IPS-20b (cell line): ENCODE measurements at regions not wholly inside any gene's neighbourhood (a gene's known extent, or its start where the extent isn't known, plus 50 kb on each side); places are given as distances from the start of the nearest gene placed in this dataset.

Experiments used
- H3K27ac ChIP-seq: one replicate; pipeline ENCODE4 v1.5.1; 2013; ENCODE audit warnings: low read length
- H3K27me3 ChIP-seq: 2 replicates; pipeline ENCODE4 v1.6.1; 2013; ENCODE audit warnings: mild to moderate bottlenecking, low read length, inconsistent platforms; ENCODE audit not compliant: insufficient read depth
- H3K36me3 ChIP-seq: 2 replicates; pipeline ENCODE4 v1.6.1; 2013; ENCODE audit warnings: low read depth, mild to moderate bottlenecking, inconsistent platforms, low read length, moderate library complexity; ENCODE audit not compliant: insufficient read depth
- H3K4me1 ChIP-seq: 2 replicates; pipeline ENCODE4 v1.6.1; 2013; ENCODE audit warnings: mild to moderate bottlenecking, control low read depth, inconsistent platforms, low read length, moderate library complexity; ENCODE audit not compliant: insufficient read depth
- H3K4me3 ChIP-seq: 2 replicates; pipeline ENCODE4 v1.5.1; 2013; ENCODE audit warnings: mild to moderate bottlenecking, low read length, inconsistent platforms
- H3K9ac ChIP-seq: 2 replicates; pipeline ENCODE4 v1.6.1; 2013; ENCODE audit warnings: low read depth, mild to moderate bottlenecking, inconsistent platforms, low read length, moderate library complexity
- H3K9me3 ChIP-seq: 2 replicates; pipeline ENCODE4 v1.6.1; 2013; ENCODE audit warnings: mild to moderate bottlenecking, low read depth, low read length, inconsistent platforms; ENCODE audit not compliant: insufficient read depth

DNA sequence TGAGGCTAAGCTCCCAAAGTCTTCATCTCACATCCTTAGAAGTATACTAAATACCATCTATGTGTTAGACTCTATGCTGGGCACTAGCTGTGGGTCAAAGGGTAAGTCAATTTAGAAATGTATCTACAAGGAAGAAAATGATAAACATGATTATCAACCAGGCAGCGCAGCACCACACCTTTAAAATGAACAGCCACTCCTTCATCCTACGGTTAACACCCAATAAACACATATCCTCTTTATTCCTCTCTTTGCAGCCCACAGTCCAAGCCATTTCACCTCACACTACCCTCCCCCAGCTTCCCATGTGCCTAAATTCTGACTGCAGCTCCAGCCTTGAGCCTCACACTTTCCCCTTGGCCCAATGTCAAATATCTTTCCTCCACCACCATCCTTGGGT is 362.6 kb downstream of the FGFR2 start:
- Histone ChIP-seq H3K4me1 (no peaks in the 10 kb centered on the region), H3K27ac (no peak overlapping the region), H3K27me3 (no peaks in the 10 kb centered on the region), H3K36me3 (no peaks in the 10 kb centered on the region), H3K9me3 (peaks cover 8% of the 10 kb centered on the region; the same call in 1 of the 2 replicates), H3K4me3 (no peak overlapping the region), H3K9ac (no peak overlapping the region)

GRCh38 chr10:121236621-121237020 is 361.6 kb downstream of the FGFR2 start:
- H3K27ac ChIP-seq, result no peak overlapping the region
- no peaks in the 10 kb centered on the region for H3K4me1 ChIP-seq
- H3K4me3 ChIP-seq, result no peak overlapping the region
- no peak overlapping the region for H3K9ac ChIP-seq
- no peaks in the 10 kb centered on the region for H3K27me3 ChIP-seq
- peaks cover 8% of the 10 kb centered on the region; the same call in 1 of the 2 replicates for H3K9me3 ChIP-seq
- H3K36me3 ChIP-seq, result no peaks in the 10 kb centered on the region

- Histone ChIP-seq H3K36me3 (no peaks in the 10 kb centered on the region), H3K4me3 (no peak overlapping the region), H3K9me3 (peaks cover 8% of the 10 kb centered on the region; the same call in 1 of the 2 replicates), H3K9ac (no peak overlapping the region), H3K27ac (no peak overlapping the region), H3K4me1 (no peaks in the 10 kb centered on the region), H3K27me3 (no peaks in the 10 kb centered on the region)
These were observed 360.5 kb downstream of the FGFR2 start for GRCh38 chr10:121237718-121238117.

GRCh38 chr10:121240011-121240410 is 358.2 kb downstream of the FGFR2 start:
- Histone ChIP-seq H3K36me3 (no peaks in the 10 kb centered on the region), H3K4me1 (no peaks in the 10 kb centered on the region), H3K4me3 (no peak overlapping the region), H3K27me3 (no peaks in the 10 kb centered on the region), H3K27ac (no peak overlapping the region), H3K9ac (no peak overlapping the region), H3K9me3 (peaks cover 8% of the 10 kb centered on the region; the same call in 1 of the 2 replicates)

DNA sequence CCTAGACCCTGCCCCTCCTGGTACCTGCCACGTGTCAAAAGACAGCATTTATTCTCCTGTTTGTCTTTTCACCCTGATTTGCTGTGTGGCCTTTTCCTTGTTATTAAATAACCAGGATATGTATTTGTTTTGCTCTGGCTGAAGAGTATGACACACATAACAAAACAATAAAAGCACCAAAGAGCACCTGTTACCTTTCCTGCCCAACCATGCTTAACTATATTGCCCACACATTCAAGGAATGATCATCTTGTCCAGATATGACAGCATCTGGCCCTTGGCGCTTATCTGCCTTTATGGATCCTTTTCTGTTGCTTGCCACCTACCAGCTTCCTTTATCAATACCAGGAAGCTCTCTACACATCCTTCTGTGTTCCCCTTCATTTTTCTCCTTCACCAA is 357.7 kb downstream of the FGFR2 start:
- H3K9me3 ChIP-seq, result peaks cover 8% of the 10 kb centered on the region; the same call in 1 of the 2 replicates
- H3K27ac ChIP-seq, result no peak overlapping the region
- no peaks in the 10 kb centered on the region for H3K36me3 ChIP-seq
- no peak overlapping the region for H3K9ac ChIP-seq
- no peak overlapping the region for H3K4me3 ChIP-seq
- no peaks in the 10 kb centered on the region for H3K27me3 ChIP-seq
- H3K4me1 ChIP-seq, result no peaks in the 10 kb centered on the region

- no peaks in the 10 kb centered on the region for H3K4me1 ChIP-seq
- H3K27me3 ChIP-seq, result no peaks in the 10 kb centered on the region
- H3K9me3 ChIP-seq, result peaks cover 8% of the 10 kb centered on the region; the same call in 1 of the 2 replicates
- H3K9ac ChIP-seq, result no peak overlapping the region
- H3K36me3 ChIP-seq, result no peaks in the 10 kb centered on the region
- H3K4me3 ChIP-seq, result no peak overlapping the region
- H3K27ac ChIP-seq, result no peak overlapping the region
These were observed 356.9 kb downstream of the FGFR2 start for GRCh38 chr10:121241337-121241736.

DNA sequence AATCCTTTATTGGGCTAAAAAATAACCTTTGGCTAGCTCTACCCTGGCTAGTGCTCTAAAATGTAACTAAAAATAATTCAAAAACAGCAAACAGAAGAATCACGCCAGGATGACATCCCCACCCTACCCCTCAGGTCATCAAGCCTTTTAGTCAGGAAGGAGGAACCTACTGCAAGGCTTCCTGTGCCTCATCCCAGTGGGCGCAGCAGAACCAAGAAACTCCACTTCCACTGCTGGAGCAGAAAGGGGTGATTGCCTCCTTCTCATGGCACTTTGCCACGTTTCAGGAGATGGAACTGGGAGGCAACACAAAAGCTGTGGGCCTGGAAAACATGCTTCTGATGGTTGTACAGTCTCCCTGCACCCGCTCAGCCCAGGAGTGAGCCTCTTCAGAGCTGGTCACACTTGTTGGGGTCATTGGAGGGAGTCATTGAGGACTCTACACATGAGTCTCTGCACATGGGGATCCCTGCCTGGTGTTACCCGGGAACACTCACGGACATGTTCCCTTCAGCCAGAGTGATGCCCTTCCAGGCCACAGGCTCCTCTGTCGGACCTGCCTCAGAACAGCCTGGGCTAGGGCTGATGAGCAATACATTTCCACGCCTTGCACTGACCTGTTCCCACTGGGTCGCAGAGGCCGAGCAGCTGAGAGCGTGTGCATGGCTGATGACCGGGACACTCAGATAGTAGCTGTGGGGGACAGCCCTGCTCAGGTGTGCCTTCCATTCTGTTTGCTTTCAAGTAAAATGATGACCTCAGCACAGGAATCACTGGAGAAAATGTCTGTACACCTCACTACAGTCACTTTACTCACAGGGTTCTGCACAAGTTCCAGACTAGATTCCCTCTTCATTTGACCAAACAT is 355.3 kb downstream of the FGFR2 start:
- Histone ChIP-seq H3K4me1 (no peaks in the 10 kb centered on the region), H3K9ac (no peak overlapping the region), H3K36me3 (no peaks in the 10 kb centered on the region), H3K27ac (no peak overlapping the region), H3K9me3 (peaks cover under 1% of the 10 kb centered on the region; the same call in 1 of the 2 replicates), H3K4me3 (no peak overlapping the region), H3K27me3 (no peaks in the 10 kb centered on the region)

DNA sequence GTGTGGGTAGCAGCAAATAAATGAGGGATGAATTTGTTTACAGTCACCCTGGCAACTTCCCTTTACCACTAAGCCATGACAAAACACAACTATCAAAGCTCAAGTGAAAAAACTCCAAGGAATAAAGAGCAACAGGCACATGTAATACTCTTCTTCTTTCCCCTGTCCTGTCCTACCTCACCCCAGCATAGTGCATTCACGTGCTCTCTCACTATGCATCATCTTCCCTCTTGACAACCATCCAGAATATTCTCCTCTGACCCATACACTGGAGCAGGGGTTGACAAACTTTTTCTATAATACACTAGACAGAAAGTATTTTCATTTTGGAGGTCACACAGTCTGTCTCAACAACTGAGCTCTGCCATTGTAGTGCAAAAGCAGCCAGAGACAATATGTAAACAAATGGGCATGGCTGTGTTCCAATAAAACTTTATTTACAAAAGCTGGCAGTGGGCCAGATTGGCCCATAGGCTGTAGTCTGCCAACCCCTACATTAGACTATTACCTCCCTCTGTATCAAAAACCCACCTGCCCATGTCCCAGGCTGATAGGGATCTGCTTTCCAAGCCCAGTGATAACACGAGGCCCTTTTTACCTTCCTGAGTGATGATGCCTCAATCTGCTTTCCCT is 354.5 kb downstream of the FGFR2 start:
- Histone ChIP-seq H3K27ac (no peak overlapping the region), H3K4me1 (no peaks in the 10 kb centered on the region), H3K4me3 (no peak overlapping the region), H3K9ac (no peak overlapping the region), H3K27me3 (no peaks in the 10 kb centered on the region), H3K9me3 (no peaks in the 10 kb centered on the region), H3K36me3 (no peaks in the 10 kb centered on the region)

DNA sequence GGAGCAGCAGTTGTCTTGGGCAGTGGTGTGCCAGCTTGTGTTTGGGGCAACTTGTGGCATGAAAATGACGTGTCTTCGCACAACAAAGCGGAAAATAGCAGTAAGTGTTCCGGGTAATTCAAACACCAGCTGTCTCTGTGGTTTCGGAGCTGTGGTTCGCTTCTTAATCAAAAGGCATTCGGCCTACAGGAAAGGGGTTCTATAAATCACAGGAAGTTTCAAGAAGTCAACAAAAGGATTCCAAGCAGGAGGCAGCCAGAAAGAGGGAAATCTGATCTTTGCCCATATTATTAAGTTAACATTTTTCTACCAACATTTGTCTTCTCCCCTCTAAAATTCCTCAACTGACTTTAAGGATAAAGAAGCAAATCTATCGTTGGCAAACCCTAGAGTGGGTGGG is 353.4 kb downstream of the FGFR2 start:
- no peaks in the 10 kb centered on the region for H3K36me3 ChIP-seq
- no peaks in the 10 kb centered on the region for H3K4me1 ChIP-seq
- no peaks in the 10 kb centered on the region for H3K9me3 ChIP-seq
- H3K4me3 ChIP-seq, result no peak overlapping the region
- no peak overlapping the region for H3K27ac ChIP-seq
- H3K9ac ChIP-seq, result no peak overlapping the region
- H3K27me3 ChIP-seq, result no peaks in the 10 kb centered on the region

GRCh38 chr10:121245754-121246153 is 352.5 kb downstream of the FGFR2 start:
- H3K27me3 ChIP-seq, result no peaks in the 10 kb centered on the region
- H3K9ac ChIP-seq, result no peak overlapping the region
- no peaks in the 10 kb centered on the region for H3K9me3 ChIP-seq
- no peaks in the 10 kb centered on the region for H3K36me3 ChIP-seq
- no peaks in the 10 kb centered on the region for H3K4me1 ChIP-seq
- no peak overlapping the region for H3K27ac ChIP-seq
- H3K4me3 ChIP-seq, result no peak overlapping the region

GRCh38 chr10:121248266-121248665 is 350.0 kb downstream of the FGFR2 start:
- Histone ChIP-seq H3K27me3 (no peaks in the 10 kb centered on the region), H3K36me3 (no peaks in the 10 kb centered on the region), H3K27ac (no peak overlapping the region), H3K9ac (no peak overlapping the region), H3K4me1 (no peaks in the 10 kb centered on the region), H3K4me3 (no peak overlapping the region), H3K9me3 (no peaks in the 10 kb centered on the region)
